CD4-positive, alpha-beta T cell (primary cell): ENCODE measurements at regions not wholly inside any gene's neighbourhood (a gene's known extent, or its start where the extent isn't known, plus 50 kb on each side); places are given as distances from the start of the nearest gene placed in this dataset.

Experiments used
- ATAC-seq: fragments of 200-7000 bp; cut with Tn5 transposase; one replicate; pipeline ENCODE4 v1.10.0; 2022; ENCODE audit warnings: mild to moderate bottlenecking; ENCODE audit not compliant: poor library complexity
- CTCF ChIA-PET: fragments of 350-600 bp; sonication (Branson Sonifier 250); formaldehyde crosslinking; loops from one replicate; lab custom pipeline; 2021; ENCODE audit warnings: antibody characterized with exemption, inconsistent platforms; lab: Charles Lee
- POLR2A ChIA-PET: fragments of 350-600 bp; sonication (Branson Sonifier 250); formaldehyde crosslinking; loops from one replicate; lab custom pipeline; 2021; ENCODE audit warnings: antibody characterized with exemption, inconsistent platforms; lab: Charles Lee
- DNase-seq, 14 experiments: peaks; one replicate each; pipeline ENCODE4 v3.0.0-alpha.2; 2013 to 2020; ENCODE audit warnings: mixed read lengths in 2 of 14
- H3K27ac ChIP-seq, 2 donors: one replicate each; pipeline versions ENCODE4 v1.5.1 to v1.7.0; 2013; ENCODE audit warnings: low read length in 2 of 2, low read depth in 1 of 2, mild to moderate bottlenecking in 1 of 2
- H3K27me3 ChIP-seq, 2 experiments: 1 replicate in 1 of 2; 2 replicates in 1 of 2; pipeline versions ENCODE4 v1.6.1 to v1.7.0; 2013; ENCODE audit warnings: low read length in 2 of 2, control low read depth in 1 of 2, mild to moderate bottlenecking in 1 of 2, moderate library complexity in 1 of 2; ENCODE audit not compliant: insufficient read depth in 2 of 2, control insufficient read depth in 1 of 2
- H3K36me3 ChIP-seq: one replicate; pipeline ENCODE4 v1.6.1; 2013; ENCODE audit warnings: low read length, control low read depth; ENCODE audit not compliant: insufficient read depth
- H3K4me1 ChIP-seq: one replicate; pipeline ENCODE4 v1.6.1; 2013; ENCODE audit warnings: low read length, control low read depth; ENCODE audit not compliant: insufficient read depth
- H3K4me3 ChIP-seq: one replicate; pipeline ENCODE4 v1.5.1; 2013; ENCODE audit warnings: mild to moderate bottlenecking, low read length, moderate library complexity
- H3K9me3 ChIP-seq, 2 experiments: 1 replicate in 1 of 2; 2 replicates in 1 of 2; pipeline versions ENCODE4 v1.6.1 to v1.7.0; 2013; ENCODE audit warnings: low read length in 2 of 2, mild to moderate bottlenecking in 2 of 2, control low read depth in 1 of 2, moderate library complexity in 1 of 2; ENCODE audit not compliant: control insufficient read depth in 1 of 2, insufficient read depth in 1 of 2
- H3K27ac Mint-ChIP-seq: one replicate; pipeline ENCODE4 v1.8.0; 2020; ENCODE audit warnings: mixed read lengths
- H3K27me3 Mint-ChIP-seq: one replicate; pipeline ENCODE4 v1.8.0; 2021; ENCODE audit warnings: mixed read lengths
- H3K36me3 Mint-ChIP-seq: one replicate; pipeline ENCODE4 v1.8.0; 2021; ENCODE audit warnings: low read depth, mixed read lengths
- H3K4me1 Mint-ChIP-seq: one replicate; pipeline ENCODE4 v1.8.0; 2021; ENCODE audit warnings: low read depth, mixed read lengths
- H3K4me3 Mint-ChIP-seq: one replicate; pipeline ENCODE4 v1.8.0; 2020; ENCODE audit warnings: mild to moderate bottlenecking, mixed read lengths
- H3K9me3 Mint-ChIP-seq: one replicate; pipeline ENCODE4 v1.8.0; 2020; ENCODE audit warnings: mixed read lengths
- intact Hi-C, 2 experiments: fragments of 100-400 bp; cut with DNase I in 1 of 2; cut with micrococcal nuclease in 1 of 2; formaldehyde crosslinking; loops; one replicate each; pipeline versions ENCODE4 v1.15.1 to v1.9.0; 2023 to 2025; cut with DNase I, micrococcal nuclease
- TF ChIP-seq, protein P1 (sequence below): fragments of 200-600 bp; IDR thresholded peaks from one replicate; pipeline ENCODE4 v1.8.0; 2022; ENCODE audit warnings: antibody characterized with exemption, mild to moderate bottlenecking

- H3K4me3 ChIP-seq: no peak overlapping the region
- Mint-ChIP-seq H3K27me3 (no peaks in the 10 kb centered on the region), H3K36me3 (no peaks in the 10 kb centered on the region), H3K4me1 (peaks cover 15% of the 10 kb centered on the region), H3K4me3 (no peak overlapping the region), H3K9me3 (no peaks in the 10 kb centered on the region), H3K27ac (no peak overlapping the region)
- no peak for DNase-seq
- no peaks in the 10 kb centered on the region for H3K4me1 ChIP-seq
- no peaks in the 10 kb centered on the region for H3K27me3 ChIP-seq
- no peaks in the 10 kb centered on the region for H3K36me3 ChIP-seq
- no peaks in the 10 kb centered on the region for H3K9me3 ChIP-seq
- ChIA-PET CTCF (interaction anchor here (1.5 kb wide), 1 partner anchor 10 kb away, joined by 3 read pairs; no protein-coding TSS in a partner anchor), POLR2A (interaction anchor here (1.0 kb wide), 1 partner anchor 12 kb away, joined by 3 read pairs; no protein-coding TSS in a partner anchor)
- intact Hi-C loops: no loop called here
- H3K27ac ChIP-seq: no peak overlapping the region
- TF ChIP-seq, protein P1, sequence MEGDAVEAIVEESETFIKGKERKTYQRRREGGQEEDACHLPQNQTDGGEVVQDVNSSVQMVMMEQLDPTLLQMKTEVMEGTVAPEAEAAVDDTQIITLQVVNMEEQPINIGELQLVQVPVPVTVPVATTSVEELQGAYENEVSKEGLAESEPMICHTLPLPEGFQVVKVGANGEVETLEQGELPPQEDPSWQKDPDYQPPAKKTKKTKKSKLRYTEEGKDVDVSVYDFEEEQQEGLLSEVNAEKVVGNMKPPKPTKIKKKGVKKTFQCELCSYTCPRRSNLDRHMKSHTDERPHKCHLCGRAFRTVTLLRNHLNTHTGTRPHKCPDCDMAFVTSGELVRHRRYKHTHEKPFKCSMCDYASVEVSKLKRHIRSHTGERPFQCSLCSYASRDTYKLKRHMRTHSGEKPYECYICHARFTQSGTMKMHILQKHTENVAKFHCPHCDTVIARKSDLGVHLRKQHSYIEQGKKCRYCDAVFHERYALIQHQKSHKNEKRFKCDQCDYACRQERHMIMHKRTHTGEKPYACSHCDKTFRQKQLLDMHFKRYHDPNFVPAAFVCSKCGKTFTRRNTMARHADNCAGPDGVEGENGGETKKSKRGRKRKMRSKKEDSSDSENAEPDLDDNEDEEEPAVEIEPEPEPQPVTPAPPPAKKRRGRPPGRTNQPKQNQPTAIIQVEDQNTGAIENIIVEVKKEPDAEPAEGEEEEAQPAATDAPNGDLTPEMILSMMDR: no peak
- ATAC-seq: no peak
Observed at GRCh38 chr2:195586062-195586714, 70.8 kb upstream of the SLC39A10 start.

DNA sequence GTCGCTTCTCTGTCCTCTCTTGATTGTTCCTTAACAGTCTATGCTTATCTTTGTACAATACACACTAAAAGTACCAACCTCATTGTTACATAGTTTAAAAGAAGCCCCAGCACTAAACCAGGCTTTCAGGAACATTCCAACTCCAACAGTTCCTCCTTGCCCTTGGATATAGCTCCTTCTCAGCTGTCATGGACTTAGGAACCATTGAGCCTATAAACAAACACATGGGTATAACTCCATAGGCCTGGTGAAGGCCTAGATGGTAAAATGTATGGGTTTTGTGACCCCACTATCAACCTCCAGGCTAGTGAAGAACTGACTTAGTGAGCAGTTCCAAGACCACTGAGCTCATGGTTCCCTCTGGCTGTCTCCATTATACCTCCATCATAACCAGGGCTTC is 74.8 kb upstream of the SLC39A10 start:
- no peaks in the 10 kb centered on the region for H3K27me3 Mint-ChIP-seq
- peak overlapping the region; percentile 5 for H3K27ac Mint-ChIP-seq
- H3K36me3 ChIP-seq: no peaks in the 10 kb centered on the region
- ATAC-seq: no peak
- no peak overlapping the region for H3K4me3 ChIP-seq
- H3K4me1 Mint-ChIP-seq: peaks cover 43% of the 10 kb centered on the region
- H3K27ac ChIP-seq: no peak overlapping the region
- H3K36me3 Mint-ChIP-seq: no peaks in the 10 kb centered on the region
- no peaks in the 10 kb centered on the region for H3K9me3 Mint-ChIP-seq
- ChIA-PET POLR2A (interaction anchor here (0.6 kb wide), 1 partner anchor 50 kb away, joined by 3 read pairs; no protein-coding TSS in a partner anchor), CTCF (interaction anchor here (0.9 kb wide), 1 partner anchor 84 kb away, joined by 3 read pairs; no protein-coding TSS in a partner anchor)
- DNase-seq: no peak
- peaks cover 20% of the 10 kb centered on the region for H3K4me1 ChIP-seq
- H3K9me3 ChIP-seq: no peaks in the 10 kb centered on the region
- TF ChIP-seq, protein P1: no peak
- no peak overlapping the region for H3K4me3 Mint-ChIP-seq
- no peaks in the 10 kb centered on the region for H3K27me3 ChIP-seq
- intact Hi-C loops: loop anchor here in 1 of 2 experiments (2.0 kb wide), 1 partner anchor 69 kb away; no protein-coding TSS in a partner anchor

DNA sequence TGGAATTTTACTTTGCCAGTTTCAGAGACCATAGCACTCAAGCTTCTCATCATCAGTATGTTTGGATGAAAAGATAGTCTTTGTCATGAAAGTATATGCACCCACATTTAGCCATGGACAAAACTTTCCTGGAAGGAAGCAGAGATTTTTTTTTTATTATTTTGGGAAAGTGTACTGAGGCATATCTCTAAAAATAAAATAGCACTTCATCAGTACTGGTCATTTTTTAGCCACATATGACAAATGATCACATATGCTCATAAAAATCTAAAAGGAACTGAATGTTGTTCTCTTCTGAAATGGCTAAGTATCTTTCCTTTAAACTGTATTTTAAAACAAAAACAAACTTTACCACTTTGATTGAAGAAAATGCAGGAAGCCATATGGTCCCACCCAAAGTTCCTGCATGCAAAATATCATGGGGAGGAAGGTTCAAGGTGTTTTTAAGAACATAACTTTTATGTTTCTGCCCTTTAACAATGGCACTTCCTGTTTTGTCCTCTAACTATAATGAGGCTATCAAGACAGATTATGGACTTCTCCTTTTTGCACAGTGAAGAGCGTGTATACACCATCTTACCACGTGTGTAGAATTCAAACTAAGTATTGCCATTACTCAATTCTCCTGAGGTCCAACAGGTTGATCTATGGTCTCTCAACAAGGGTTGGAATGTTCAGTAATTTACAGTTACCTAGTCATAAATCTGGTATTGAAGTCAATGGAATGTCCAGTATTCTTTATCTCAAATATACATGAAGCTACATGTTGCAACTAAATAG is 77.1 kb upstream of the SLC39A10 start:
- Mint-ChIP-seq H3K4me3 (peak overlapping the region; percentile 40), H3K4me1 (peaks cover 60% of the 10 kb centered on the region), H3K27me3 (no peaks in the 10 kb centered on the region), H3K27ac (peak overlapping the region; percentile 68), H3K36me3 (no peaks in the 10 kb centered on the region), H3K9me3 (no peaks in the 10 kb centered on the region)
- TF ChIP-seq, protein P1: no peak
- Histone ChIP-seq H3K9me3 (no peaks in the 10 kb centered on the region), H3K4me1 (peaks cover 25% of the 10 kb centered on the region), H3K4me3 (no peak overlapping the region), H3K27me3 (no peaks in the 10 kb centered on the region), H3K27ac (peak overlapping the region in 1 of 2 donors; percentile 47), H3K36me3 (no peaks in the 10 kb centered on the region)
- ATAC-seq (no peak), DNase-seq (peak in 2 of 14 experiments; percentile 36 to 37)
- CTCF ChIA-PET: interaction anchor here (1.0 kb wide), 1 partner anchor 83 kb away, joined by 3 read pairs; no protein-coding TSS in a partner anchor
- POLR2A ChIA-PET: interaction anchor here (0.6 to 4.3 kb wide), 11 partner anchors 10 to 82 kb away, joined by 3 to 32 read pairs (median 5); partner anchors contain the start of gene SLC39A10
- intact Hi-C loops: loop anchor here (5.0 to 10.0 kb wide), 2 partner anchors 77 to 485 kb away; partner anchors contain the start of genes DNAH7 (in 1 of the 2) and SLC39A10 (in 1 of the 2)
